ENCODE measurements at regions not wholly inside any gene's neighbourhood (a gene's known extent, or its start where the extent isn't known, plus 50 kb on each side); places are given as distances from the start of the nearest gene placed in this dataset.

DNA sequence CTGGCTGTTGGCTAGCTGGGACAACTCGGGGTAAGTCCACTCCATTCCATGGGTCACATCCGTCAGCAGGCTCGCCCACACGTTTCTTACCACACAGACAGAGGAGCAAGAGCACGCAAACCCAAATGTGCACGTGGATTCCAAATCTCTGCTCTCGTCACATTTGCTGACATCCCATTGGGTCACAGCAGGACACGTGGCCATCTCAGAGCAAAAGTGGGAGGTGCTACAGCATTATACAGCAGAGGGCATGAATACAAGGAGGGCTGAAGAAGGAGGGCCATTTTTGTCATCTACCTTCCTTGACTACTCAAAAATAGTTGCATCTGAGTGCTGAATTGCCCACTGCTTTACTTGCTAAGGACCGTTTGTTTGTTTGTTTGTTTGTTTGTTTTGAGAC is 84.7 kb downstream of the RBBP6 start:
- no peaks in the 10 kb centered on the region for H3K9me1 ChIP-seq (ENCODE audit: control insufficient read depth, extremely low read depth, insufficient read depth, low read length)
- FAIRE-seq, result no peak
- H3K79me2 ChIP-seq (ENCODE audit: control insufficient read depth, insufficient read depth, low read length), result no peaks in the 10 kb centered on the region
- no peaks in the 10 kb centered on the region for H4K20me1 ChIP-seq (ENCODE audit: control insufficient read depth, extremely low read depth, insufficient read depth, low read length)
- peaks cover 6% of the 10 kb centered on the region for H3K4me1 ChIP-seq (ENCODE audit: control insufficient read depth, extremely low read depth, insufficient read depth, low read length)
- TF ChIP-seq, protein P1, sequence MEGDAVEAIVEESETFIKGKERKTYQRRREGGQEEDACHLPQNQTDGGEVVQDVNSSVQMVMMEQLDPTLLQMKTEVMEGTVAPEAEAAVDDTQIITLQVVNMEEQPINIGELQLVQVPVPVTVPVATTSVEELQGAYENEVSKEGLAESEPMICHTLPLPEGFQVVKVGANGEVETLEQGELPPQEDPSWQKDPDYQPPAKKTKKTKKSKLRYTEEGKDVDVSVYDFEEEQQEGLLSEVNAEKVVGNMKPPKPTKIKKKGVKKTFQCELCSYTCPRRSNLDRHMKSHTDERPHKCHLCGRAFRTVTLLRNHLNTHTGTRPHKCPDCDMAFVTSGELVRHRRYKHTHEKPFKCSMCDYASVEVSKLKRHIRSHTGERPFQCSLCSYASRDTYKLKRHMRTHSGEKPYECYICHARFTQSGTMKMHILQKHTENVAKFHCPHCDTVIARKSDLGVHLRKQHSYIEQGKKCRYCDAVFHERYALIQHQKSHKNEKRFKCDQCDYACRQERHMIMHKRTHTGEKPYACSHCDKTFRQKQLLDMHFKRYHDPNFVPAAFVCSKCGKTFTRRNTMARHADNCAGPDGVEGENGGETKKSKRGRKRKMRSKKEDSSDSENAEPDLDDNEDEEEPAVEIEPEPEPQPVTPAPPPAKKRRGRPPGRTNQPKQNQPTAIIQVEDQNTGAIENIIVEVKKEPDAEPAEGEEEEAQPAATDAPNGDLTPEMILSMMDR (optimal IDR thresholded peaks at IDR 0.05 in 1 of 3, IDR thresholded peaks at IDR 0.05 in 1 of 3, conservative IDR thresholded peaks at IDR 0.05 in 1 of 3; ENCODE audit: extremely low read depth in 1 of 3, insufficient read depth in 2 of 3, low read length in 3 of 3), result no peak
- no peak for TF ChIP-seq EZH2 (IDR thresholded peaks at IDR 0.05; ENCODE audit: low read length)
- no peaks in the 10 kb centered on the region for H3K9me3 ChIP-seq (ENCODE audit: control insufficient read depth, low read depth, low read length)
- no peak overlapping the region for H3K4me2 ChIP-seq (ENCODE audit: control insufficient read depth, extremely low read depth, insufficient read depth, low read depth, low read length)
- H2AFZ ChIP-seq (ENCODE audit: control insufficient read depth, low read length), result no peak overlapping the region
- no peak overlapping the region for H3K27ac ChIP-seq (ENCODE audit: control insufficient read depth, insufficient read depth, low read length)
- DNase-seq (ENCODE audit: low read depth, low spot score), result no peak
- dilution Hi-C loops (cut with MboI; ENCODE audit: extremely low pct_ligation_motif_present, low sequenced_read_pairs), result no loop called here
- H3K27me3 ChIP-seq (ENCODE audit: control insufficient read depth, extremely low read depth, insufficient read depth, low read length), result no peaks in the 10 kb centered on the region
- no peak overlapping the region for H3K9ac ChIP-seq (ENCODE audit: control insufficient read depth, extremely low read depth, insufficient read depth, low read length)
- no peaks in the 10 kb centered on the region for H3K36me3 ChIP-seq (ENCODE audit: control insufficient read depth in 2 of 2, extremely low read depth in 1 of 2, insufficient read depth in 2 of 2, low read length in 2 of 2)
- no peak overlapping the region for H3K4me3 ChIP-seq (ENCODE audit: control insufficient read depth in 2 of 3, extremely low read depth in 1 of 3, insufficient read depth in 2 of 3, low read depth in 1 of 3, low read length in 3 of 3)

DNA sequence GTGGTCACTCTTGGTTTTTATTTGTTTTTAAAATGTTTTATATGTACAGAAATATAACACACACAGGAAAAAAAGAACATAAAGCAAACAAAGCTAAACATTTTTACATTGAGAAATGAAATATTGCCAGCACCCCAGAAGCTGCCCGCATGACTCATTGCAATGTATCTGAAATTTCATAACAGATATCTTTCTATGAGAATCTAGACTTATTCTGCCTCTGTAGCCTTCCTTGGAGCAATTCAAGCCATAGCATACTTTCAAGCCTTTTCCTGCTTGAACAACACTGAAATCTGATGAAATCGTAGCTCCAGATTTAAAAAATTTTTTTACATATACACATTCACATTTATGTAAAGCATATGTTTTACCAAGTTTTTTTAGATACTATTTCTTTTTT is 86.9 kb downstream of the RBBP6 start:
- Histone ChIP-seq H3K36me3 (ENCODE audit: control insufficient read depth in 2 of 2, extremely low read depth in 1 of 2, insufficient read depth in 2 of 2, low read length in 2 of 2) (no peaks in the 10 kb centered on the region), H3K9ac (ENCODE audit: control insufficient read depth, extremely low read depth, insufficient read depth, low read length) (no peak overlapping the region), H3K4me3 (ENCODE audit: control insufficient read depth in 2 of 3, extremely low read depth in 1 of 3, insufficient read depth in 2 of 3, low read depth in 1 of 3, low read length in 3 of 3) (no peak overlapping the region), H2AFZ (ENCODE audit: control insufficient read depth, low read length) (no peak overlapping the region), H3K9me1 (ENCODE audit: control insufficient read depth, extremely low read depth, insufficient read depth, low read length) (no peaks in the 10 kb centered on the region), H4K20me1 (ENCODE audit: control insufficient read depth, extremely low read depth, insufficient read depth, low read length) (no peaks in the 10 kb centered on the region), H3K79me2 (ENCODE audit: control insufficient read depth, insufficient read depth, low read length) (no peaks in the 10 kb centered on the region), H3K27me3 (ENCODE audit: control insufficient read depth, extremely low read depth, insufficient read depth, low read length) (no peaks in the 10 kb centered on the region), H3K9me3 (ENCODE audit: control insufficient read depth, low read depth, low read length) (no peaks in the 10 kb centered on the region), H3K27ac (ENCODE audit: control insufficient read depth, insufficient read depth, low read length) (no peak overlapping the region), H3K4me1 (ENCODE audit: control insufficient read depth, extremely low read depth, insufficient read depth, low read length) (peaks cover 6% of the 10 kb centered on the region), H3K4me2 (ENCODE audit: control insufficient read depth, extremely low read depth, insufficient read depth, low read depth, low read length) (no peak overlapping the region)
- DNase-seq (ENCODE audit: low read depth, low spot score), result no peak
- dilution Hi-C loops (cut with MboI; ENCODE audit: extremely low pct_ligation_motif_present, low sequenced_read_pairs), result no loop called here
- TF ChIP-seq EZH2 (IDR thresholded peaks at IDR 0.05; ENCODE audit: low read length), result no peak
- TF ChIP-seq, protein P1 (optimal IDR thresholded peaks at IDR 0.05 in 1 of 3, IDR thresholded peaks at IDR 0.05 in 1 of 3, conservative IDR thresholded peaks at IDR 0.05 in 1 of 3; ENCODE audit: extremely low read depth in 1 of 3, insufficient read depth in 2 of 3, low read length in 3 of 3), result no peak
- FAIRE-seq, result no peak

All from keratinocyte (primary cell).